ENCODE measurements at regions not wholly inside any gene's neighbourhood (a gene's known extent, or its start where the extent isn't known, plus 50 kb on each side); places are given as distances from the start of the nearest gene placed in this dataset.

- no peak for TF ChIP-seq CTCF (IDR thresholded peaks at IDR 0.05; ENCODE audit: low read depth, low read length, missing input control)
- TF ChIP-seq REST (IDR thresholded peaks at IDR 0.05) = no peak
- no peak for TF ChIP-seq TAF1 (conservative IDR thresholded peaks at IDR 0.05)
- TF ChIP-seq JUND (IDR thresholded peaks at IDR 0.05) = no peak
Measured at GRCh38 chr12:58044966-58045365, 103.6 kb downstream of the ATP23 start.

All from liver (tissue), 3 donors.